K562 (cell line): ENCODE measurements at regions not wholly inside any gene's neighbourhood (a gene's known extent, or its start where the extent isn't known, plus 50 kb on each side); places are given as distances from the start of the nearest gene placed in this dataset.

Source experiments
- BRD4 ChIP-seq: fragments of 200-600 bp; sonication (generic); IDR thresholded peaks from 2 replicates; pipeline ENCODE4 v1.6.1; 2017; ENCODE audit warnings: inconsistent platforms
- CTCF ChIP-seq, 3 experiments: IDR thresholded peaks in 2 of 3; conservative IDR thresholded peaks in 1 of 3; 2 replicates each; pipeline ENCODE4 v1.5.1; 2011 to 2012; ENCODE audit warnings: low read length in 3 of 3, mild to moderate bottlenecking in 3 of 3, control low read depth in 2 of 3, improper control_type of control experiment in 1 of 3, inconsistent platforms in 1 of 3, low read depth in 1 of 3, mixed read lengths in 1 of 3, moderate library complexity in 1 of 3; ENCODE audit not compliant: insufficient read depth in 2 of 3
- HDAC6 ChIP-seq: IDR thresholded peaks from 2 replicates; pipeline ENCODE4 v1.6.1; 2012; ENCODE audit warnings: low read depth, mild to moderate bottlenecking, control low read depth, inconsistent platforms, low read length, moderate library complexity
- LEF1 ChIP-seq: fragments of 450-650 bp; IDR thresholded peaks from 2 replicates; pipeline ENCODE4 v1.6.1; 2016; ENCODE audit warnings: mild to moderate bottlenecking
- NCOA4 ChIP-seq: fragments of 450-650 bp; IDR thresholded peaks from 2 replicates; pipeline ENCODE4 v1.6.1; 2018; ENCODE audit warnings: mild to moderate bottlenecking; ENCODE audit not compliant: partially characterized antibody
- NFE2L1 ChIP-seq: fragments of 450-650 bp; IDR thresholded peaks from 2 replicates; pipeline ENCODE4 v1.6.1; 2016; ENCODE audit warnings: missing genetic modification characterization, low read depth, mild to moderate bottlenecking, missing compliant biosample characterization, moderate library complexity, borderline replicate concordance
- SP1 ChIP-seq: sonication (generic); formaldehyde crosslinking; IDR thresholded peaks from 2 replicates; pipeline ENCODE4 v1.8.1; 2022; ENCODE audit warnings: mild to moderate bottlenecking, missing genetic modification reagents
- TBP ChIP-seq: optimal IDR thresholded peaks from 2 replicates; pipeline ENCODE3; 2011; ENCODE audit warnings: low read depth, low read length, improper control_type of control experiment
- ZNF583 ChIP-seq: fragments of 250-450 bp; sonication (Bioruptor Pico); IDR thresholded peaks from 2 replicates; pipeline ENCODE4 v1.4.0; 2020

DNA sequence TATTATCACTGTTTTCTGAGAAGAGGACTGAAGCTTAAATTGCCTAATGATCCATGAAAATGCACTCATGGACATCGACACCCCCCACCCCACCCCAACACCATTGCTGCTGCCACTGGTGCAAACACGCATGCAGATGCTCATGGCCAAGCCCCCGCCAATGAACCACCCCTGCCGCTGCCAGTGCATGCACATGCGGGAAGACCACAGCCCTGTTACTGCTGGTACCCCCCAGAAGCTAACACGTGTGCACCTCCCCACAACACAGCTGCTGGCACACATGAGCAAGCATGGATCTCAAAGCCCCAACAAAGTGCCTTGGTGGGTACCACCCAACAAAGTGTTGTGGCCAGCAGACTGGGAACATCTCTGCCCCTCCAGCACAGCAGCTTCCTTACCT, 594.1 kb upstream of the FAT1 start:
- TF ChIP-seq CTCF (IDR thresholded peaks at IDR 0.05 in 2 of 3, conservative IDR thresholded peaks at IDR 0.05 in 1 of 3; ENCODE audit: insufficient read depth in 2 of 3, low read depth in 1 of 3, low read length in 3 of 3) (no peak), HDAC6 (no peak), LEF1 (no peak), TBP (no peak), NFE2L1 (tag) (no peak), ZNF583 (CRISPR knock-in tag) (no peak), NCOA4 (no peak), SP1 (no peak), BRD4 (no peak)
